Limb (tissue), 2 donors: ENCODE measurements at regions not wholly inside any gene's neighbourhood (a gene's known extent, or its start where the extent isn't known, plus 50 kb on each side); places are given as distances from the start of the nearest gene placed in this dataset.

ENCODE experiments used
- DNase-seq, 2 donors: peaks; one replicate each; pipeline ENCODE4 v3.0.0-alpha.2; 2016; ENCODE audit errors: extremely low spot score in 2 of 2

GRCh38 chr6:87908978-87909811, 138.4 kb upstream of the SPACA1 start:
- DNase-seq, result no peak

- no peak for DNase-seq
Observed at GRCh38 chr6:87907521-87907920, 140.1 kb upstream of the SPACA1 start.

GRCh38 chr6:87905101-87905641, 142.5 kb upstream of the SPACA1 start:
- DNase-seq, result no peak

- no peak for DNase-seq
Observed at GRCh38 chr6:87904011-87904410, 143.6 kb upstream of the SPACA1 start.

GRCh38 chr6:87903323-87903722, 144.3 kb upstream of the SPACA1 start:
- no peak for DNase-seq

GRCh38 chr6:87902383-87902782, 145.3 kb upstream of the SPACA1 start:
- DNase-seq, result no peak

GRCh38 chr6:87901613-87902012, 146.0 kb upstream of the SPACA1 start:
- no peak for DNase-seq

- DNase-seq, result no peak
Observed at GRCh38 chr6:87900160-87900698, 147.4 kb upstream of the SPACA1 start.

GRCh38 chr6:87899499-87900147, 148.0 kb upstream of the SPACA1 start:
- no peak for DNase-seq

GRCh38 chr6:87897663-87898062, 150.0 kb upstream of the SPACA1 start:
- no peak for DNase-seq

- DNase-seq, result no peak
Observed at GRCh38 chr6:87897013-87897412, 150.6 kb upstream of the SPACA1 start.

- no peak for DNase-seq
Observed at GRCh38 chr6:87887266-87887665, 160.4 kb upstream of the SPACA1 start.

GRCh38 chr6:87884203-87884602, 163.4 kb upstream of the SPACA1 start:
- no peak for DNase-seq

- DNase-seq, result no peak
Observed at GRCh38 chr6:87881342-87881895, 166.2 kb upstream of the SPACA1 start.

GRCh38 chr6:87879132-87879861, 168.3 kb upstream of the SPACA1 start:
- DNase-seq, result peak in 1 of 2 donors; percentile 70

GRCh38 chr6:87875781-87876180, 171.9 kb upstream of the SPACA1 start:
- DNase-seq, result no peak

GRCh38 chr6:87873556-87873955, 171.5 kb upstream of the AKIRIN2 start:
- no peak for DNase-seq

- DNase-seq, result peak in 1 of 2 donors; percentile 34
Observed at GRCh38 chr6:87870556-87870955, 168.5 kb upstream of the AKIRIN2 start.

- DNase-seq, result no peak
Observed at GRCh38 chr6:87869064-87869905, 167.3 kb upstream of the AKIRIN2 start.

- DNase-seq, result no peak
Observed at GRCh38 chr6:87860902-87861301, 158.9 kb upstream of the AKIRIN2 start.
